ENCODE measurements at regions not wholly inside any gene's neighbourhood (a gene's known extent, or its start where the extent isn't known, plus 50 kb on each side); places are given as distances from the start of the nearest gene placed in this dataset.

DNA sequence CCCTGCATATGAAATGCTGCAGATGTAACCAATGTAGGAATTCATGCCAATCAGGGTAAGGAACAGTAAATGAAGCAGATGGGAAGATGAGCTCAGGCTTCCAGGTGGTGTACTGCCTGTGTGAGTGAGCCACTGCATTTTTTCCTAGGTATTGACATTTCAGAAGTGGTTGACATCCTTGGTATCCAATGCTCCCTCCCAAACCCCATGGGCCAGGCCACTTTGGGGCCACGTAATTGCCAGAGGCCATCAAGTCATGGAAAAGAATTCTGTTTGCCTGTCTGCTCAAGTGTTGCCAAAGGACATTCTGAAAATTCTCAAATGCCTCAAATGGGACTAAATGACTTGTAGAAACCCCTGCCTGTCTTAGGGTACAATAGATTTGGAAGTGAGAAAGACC, 384.6 kb downstream of the GATA3 start:
- TF ChIP-seq ZBTB7A (IDR thresholded peaks at IDR 0.05; ENCODE audit: low read depth) (no peak), YY1 (IDR thresholded peaks at IDR 0.05; ENCODE audit: low read depth) (no peak), TEAD4 (IDR thresholded peaks at IDR 0.05) (no peak), TAF1 (IDR thresholded peaks at IDR 0.05; ENCODE audit: low read depth) (no peak), CREB1 (IDR thresholded peaks at IDR 0.05; ENCODE audit: low read depth) (no peak), EGR1 (IDR thresholded peaks at IDR 0.05) (no peak), EP300 (IDR thresholded peaks at IDR 0.05; ENCODE audit: borderline replicate concordance) (no peak)

DNA sequence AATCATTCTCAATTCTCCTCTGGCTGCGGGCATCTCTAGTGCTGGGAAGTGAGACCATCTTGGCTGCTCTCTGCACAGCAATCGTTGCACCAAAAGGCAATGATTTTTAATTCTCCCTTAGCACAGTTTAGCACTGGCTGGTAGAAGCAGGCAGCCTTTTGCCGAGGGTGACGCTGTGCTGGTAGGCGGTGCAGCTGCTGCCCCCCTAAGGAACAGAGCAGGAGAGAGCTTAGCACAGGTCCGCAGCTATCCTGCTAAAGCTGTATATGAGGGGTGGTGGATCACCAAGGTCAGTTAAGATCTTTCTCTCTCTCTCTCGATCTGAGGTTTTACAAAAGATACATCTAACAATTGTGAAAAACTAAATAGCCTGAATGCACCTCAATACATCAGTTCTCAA, 390.1 kb downstream of the GATA3 start:
- TF ChIP-seq FOXM1 (IDR thresholded peaks at IDR 0.05; ENCODE audit: borderline replicate concordance, low read depth): no peak
- no peak for TF ChIP-seq ZBTB7A (IDR thresholded peaks at IDR 0.05; ENCODE audit: low read depth)
- TF ChIP-seq CREB1 (IDR thresholded peaks at IDR 0.05; ENCODE audit: low read depth): no peak
- TF ChIP-seq, protein P1, sequence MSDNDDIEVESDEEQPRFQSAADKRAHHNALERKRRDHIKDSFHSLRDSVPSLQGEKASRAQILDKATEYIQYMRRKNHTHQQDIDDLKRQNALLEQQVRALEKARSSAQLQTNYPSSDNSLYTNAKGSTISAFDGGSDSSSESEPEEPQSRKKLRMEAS (IDR thresholded peaks at IDR 0.05): no peak
- no peak for TF ChIP-seq RAD21 (IDR thresholded peaks at IDR 0.05; ENCODE audit: low read depth)
- TF ChIP-seq, protein P2, sequence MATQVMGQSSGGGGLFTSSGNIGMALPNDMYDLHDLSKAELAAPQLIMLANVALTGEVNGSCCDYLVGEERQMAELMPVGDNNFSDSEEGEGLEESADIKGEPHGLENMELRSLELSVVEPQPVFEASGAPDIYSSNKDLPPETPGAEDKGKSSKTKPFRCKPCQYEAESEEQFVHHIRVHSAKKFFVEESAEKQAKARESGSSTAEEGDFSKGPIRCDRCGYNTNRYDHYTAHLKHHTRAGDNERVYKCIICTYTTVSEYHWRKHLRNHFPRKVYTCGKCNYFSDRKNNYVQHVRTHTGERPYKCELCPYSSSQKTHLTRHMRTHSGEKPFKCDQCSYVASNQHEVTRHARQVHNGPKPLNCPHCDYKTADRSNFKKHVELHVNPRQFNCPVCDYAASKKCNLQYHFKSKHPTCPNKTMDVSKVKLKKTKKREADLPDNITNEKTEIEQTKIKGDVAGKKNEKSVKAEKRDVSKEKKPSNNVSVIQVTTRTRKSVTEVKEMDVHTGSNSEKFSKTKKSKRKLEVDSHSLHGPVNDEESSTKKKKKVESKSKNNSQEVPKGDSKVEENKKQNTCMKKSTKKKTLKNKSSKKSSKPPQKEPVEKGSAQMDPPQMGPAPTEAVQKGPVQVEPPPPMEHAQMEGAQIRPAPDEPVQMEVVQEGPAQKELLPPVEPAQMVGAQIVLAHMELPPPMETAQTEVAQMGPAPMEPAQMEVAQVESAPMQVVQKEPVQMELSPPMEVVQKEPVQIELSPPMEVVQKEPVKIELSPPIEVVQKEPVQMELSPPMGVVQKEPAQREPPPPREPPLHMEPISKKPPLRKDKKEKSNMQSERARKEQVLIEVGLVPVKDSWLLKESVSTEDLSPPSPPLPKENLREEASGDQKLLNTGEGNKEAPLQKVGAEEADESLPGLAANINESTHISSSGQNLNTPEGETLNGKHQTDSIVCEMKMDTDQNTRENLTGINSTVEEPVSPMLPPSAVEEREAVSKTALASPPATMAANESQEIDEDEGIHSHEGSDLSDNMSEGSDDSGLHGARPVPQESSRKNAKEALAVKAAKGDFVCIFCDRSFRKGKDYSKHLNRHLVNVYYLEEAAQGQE (IDR thresholded peaks at IDR 0.05; ENCODE audit: low read depth): no peak
- TF ChIP-seq, protein P3, sequence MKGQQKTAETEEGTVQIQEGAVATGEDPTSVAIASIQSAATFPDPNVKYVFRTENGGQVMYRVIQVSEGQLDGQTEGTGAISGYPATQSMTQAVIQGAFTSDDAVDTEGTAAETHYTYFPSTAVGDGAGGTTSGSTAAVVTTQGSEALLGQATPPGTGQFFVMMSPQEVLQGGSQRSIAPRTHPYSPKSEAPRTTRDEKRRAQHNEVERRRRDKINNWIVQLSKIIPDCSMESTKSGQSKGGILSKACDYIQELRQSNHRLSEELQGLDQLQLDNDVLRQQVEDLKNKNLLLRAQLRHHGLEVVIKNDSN (IDR thresholded peaks at IDR 0.05): no peak
- no peak for TF ChIP-seq EGR1 (IDR thresholded peaks at IDR 0.05)
- no peak for TF ChIP-seq TAF1 (IDR thresholded peaks at IDR 0.05; ENCODE audit: low read depth)
- TF ChIP-seq NFIC (IDR thresholded peaks at IDR 0.05): no peak
- no peak for TF ChIP-seq TEAD4 (IDR thresholded peaks at IDR 0.05)
- TF ChIP-seq CEBPB (IDR thresholded peaks at IDR 0.05): no peak

DNA sequence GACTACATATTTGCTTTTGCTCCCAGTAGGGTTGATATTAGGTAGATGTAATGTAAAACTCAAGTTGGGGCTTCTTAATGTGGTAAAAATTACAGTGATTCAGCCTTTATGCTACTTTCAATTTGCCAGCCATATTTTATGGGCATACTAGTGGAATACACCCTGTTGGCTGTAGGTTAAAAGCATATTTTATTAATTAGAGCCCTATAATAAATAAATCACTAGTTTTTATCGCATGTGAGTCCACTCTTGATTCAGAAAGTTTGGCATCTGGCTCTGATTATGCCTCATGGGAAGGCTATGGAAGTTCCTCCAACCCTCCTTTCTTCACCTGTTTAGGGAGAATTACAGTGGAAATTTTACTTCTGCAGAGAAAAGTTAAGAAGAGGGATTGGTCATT, 390.9 kb downstream of the GATA3 start:
- TF ChIP-seq YY1 (IDR thresholded peaks at IDR 0.05; ENCODE audit: low read depth) (no peak), CEBPB (IDR thresholded peaks at IDR 0.05) (no peak), TCF12 (IDR thresholded peaks at IDR 0.05; ENCODE audit: low read depth) (no peak), RAD21 (IDR thresholded peaks at IDR 0.05; ENCODE audit: low read depth) (no peak), EGR1 (IDR thresholded peaks at IDR 0.05) (no peak), TEAD4 (IDR thresholded peaks at IDR 0.05) (no peak), ZBTB7A (IDR thresholded peaks at IDR 0.05; ENCODE audit: low read depth) (no peak), FOXM1 (IDR thresholded peaks at IDR 0.05; ENCODE audit: borderline replicate concordance, low read depth) (no peak), CREB1 (IDR thresholded peaks at IDR 0.05; ENCODE audit: low read depth) (no peak), NFIC (IDR thresholded peaks at IDR 0.05) (no peak), EP300 (IDR thresholded peaks at IDR 0.05; ENCODE audit: borderline replicate concordance) (no peak), TAF1 (IDR thresholded peaks at IDR 0.05; ENCODE audit: low read depth) (no peak)
- TF ChIP-seq, protein P3 (IDR thresholded peaks at IDR 0.05): no peak
- TF ChIP-seq, protein P2 (IDR thresholded peaks at IDR 0.05; ENCODE audit: low read depth): no peak

DNA sequence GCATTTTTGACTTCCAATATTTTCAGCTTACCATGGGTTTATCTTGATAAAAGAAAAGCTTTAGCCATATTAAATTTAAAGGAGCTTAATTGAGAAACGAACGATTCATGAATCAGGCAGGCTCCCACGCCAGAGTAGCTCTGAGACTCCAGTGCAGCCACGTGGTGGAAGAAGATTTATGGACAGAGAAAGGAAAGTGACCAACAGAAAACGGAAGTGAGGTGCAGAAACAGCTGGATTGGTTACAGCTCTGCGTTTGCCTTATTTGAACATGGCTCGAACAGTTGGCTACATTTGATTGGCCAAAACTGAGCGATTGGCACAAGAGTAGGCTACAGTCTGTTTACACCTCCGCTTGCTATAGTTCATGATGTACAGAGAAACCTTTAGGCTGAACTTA, 395.4 kb downstream of the GATA3 start:
- TF ChIP-seq EGR1 (IDR thresholded peaks at IDR 0.05) (no peak), TAF1 (IDR thresholded peaks at IDR 0.05; ENCODE audit: low read depth) (no peak), FOXM1 (IDR thresholded peaks at IDR 0.05; ENCODE audit: borderline replicate concordance, low read depth) (no peak)
- TF ChIP-seq, protein P3 (IDR thresholded peaks at IDR 0.05): no peak
- TF ChIP-seq, protein P1 (IDR thresholded peaks at IDR 0.05): no peak

DNA sequence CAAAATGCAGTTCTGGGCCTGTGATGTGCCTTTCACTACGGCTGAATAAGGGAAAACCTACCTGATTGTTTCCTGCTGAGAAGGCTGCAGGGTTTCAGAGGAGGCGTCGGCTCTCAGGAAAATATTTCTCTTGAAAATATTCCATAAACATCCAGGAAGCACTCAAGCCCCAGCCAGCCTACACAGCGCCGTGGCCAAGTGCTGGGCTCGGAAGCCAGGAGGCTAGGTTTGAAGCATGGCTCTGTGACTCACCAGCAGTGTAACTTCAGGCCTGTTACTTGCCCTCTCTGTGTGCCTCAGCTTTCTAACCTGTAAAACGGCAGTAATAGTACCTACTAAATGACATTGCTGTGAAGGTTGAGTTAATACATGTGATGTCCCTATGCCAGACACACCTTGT, 399.1 kb downstream of the GATA3 start:
- TF ChIP-seq EGR1 (IDR thresholded peaks at IDR 0.05): no peak
- TF ChIP-seq, protein P1 (IDR thresholded peaks at IDR 0.05): no peak
- TF ChIP-seq TCF12 (IDR thresholded peaks at IDR 0.05; ENCODE audit: low read depth): no peak

DNA sequence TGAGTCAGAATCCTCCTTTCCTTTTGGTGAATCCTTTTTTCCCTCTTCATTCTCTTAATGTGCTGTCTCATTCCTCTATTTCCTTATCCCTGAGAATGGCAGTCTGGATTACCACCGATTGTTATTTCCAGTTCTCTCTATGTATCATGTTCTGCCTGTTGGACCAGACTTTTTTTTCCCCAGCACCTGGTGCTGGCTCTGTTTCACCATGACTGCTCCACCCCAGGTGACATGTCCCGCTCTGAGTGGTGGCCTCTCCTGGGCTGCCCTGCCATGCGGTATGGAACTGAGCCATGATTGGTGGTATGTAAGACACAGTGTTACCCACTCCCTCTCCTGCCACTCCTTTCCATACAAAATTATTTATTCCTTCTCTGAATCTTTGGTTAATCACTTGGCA, 399.9 kb downstream of the GATA3 start:
- no peak for TF ChIP-seq CEBPB (IDR thresholded peaks at IDR 0.05)
- no peak for TF ChIP-seq EP300 (IDR thresholded peaks at IDR 0.05; ENCODE audit: borderline replicate concordance)
- TF ChIP-seq, protein P3 (IDR thresholded peaks at IDR 0.05): no peak
- TF ChIP-seq TCF12 (IDR thresholded peaks at IDR 0.05; ENCODE audit: low read depth): no peak
- TF ChIP-seq EGR1 (IDR thresholded peaks at IDR 0.05): no peak
- no peak for TF ChIP-seq TAF1 (IDR thresholded peaks at IDR 0.05; ENCODE audit: low read depth)
- TF ChIP-seq YY1 (IDR thresholded peaks at IDR 0.05; ENCODE audit: low read depth): no peak
- TF ChIP-seq ZBTB7A (IDR thresholded peaks at IDR 0.05; ENCODE audit: low read depth): no peak
- no peak for TF ChIP-seq RAD21 (IDR thresholded peaks at IDR 0.05; ENCODE audit: low read depth)
- TF ChIP-seq NFIC (IDR thresholded peaks at IDR 0.05): no peak
- no peak for TF ChIP-seq CREB1 (IDR thresholded peaks at IDR 0.05; ENCODE audit: low read depth)
- TF ChIP-seq, protein P2 (IDR thresholded peaks at IDR 0.05; ENCODE audit: low read depth): no peak
- TF ChIP-seq TEAD4 (IDR thresholded peaks at IDR 0.05): no peak
- TF ChIP-seq, protein P1 (IDR thresholded peaks at IDR 0.05): no peak
- TF ChIP-seq FOXM1 (IDR thresholded peaks at IDR 0.05; ENCODE audit: borderline replicate concordance, low read depth): no peak
